Stimulated activated CD8-positive, alpha-beta memory T cell treated with anti-CD3 and anti-CD28 coated beads, Interleukin-12 subunit alpha, Interleukin-12 subunit beta, amount 100 ng/mL, for 24 hours (primary cell): ENCODE measurements at regions not wholly inside any gene's neighbourhood (a gene's known extent, or its start where the extent isn't known, plus 50 kb on each side); places are given as distances from the start of the nearest gene placed in this dataset.

ENCODE experiments used
- DNase-seq: peaks from one replicate; pipeline ENCODE4 v3.0.0-alpha.2; 2020; ENCODE audit errors: extremely low read depth

- DNase-seq, result no peak
These were observed 272.9 kb downstream of the IRS1 start for GRCh38 chr2:226526716-226527115.

- no peak for DNase-seq
These were observed 275.2 kb downstream of the IRS1 start for GRCh38 chr2:226524381-226524843.

- no peak for DNase-seq
These were observed 278.9 kb downstream of the IRS1 start for GRCh38 chr2:226520723-226521122.

GRCh38 chr2:226515344-226516055 lies 284.1 kb downstream of the IRS1 start:
- no peak for DNase-seq

- no peak for DNase-seq
These were observed 284.7 kb downstream of the IRS1 start for GRCh38 chr2:226514895-226515294.

GRCh38 chr2:226511311-226511710 lies 288.3 kb downstream of the IRS1 start:
- DNase-seq, result no peak

GRCh38 chr2:226508683-226509082 lies 290.9 kb downstream of the IRS1 start:
- no peak for DNase-seq

- DNase-seq, result no peak
These were observed 291.6 kb downstream of the IRS1 start for GRCh38 chr2:226508005-226508404.

GRCh38 chr2:226497146-226497909 lies 302.3 kb downstream of the IRS1 start:
- DNase-seq, result no peak

- no peak for DNase-seq
These were observed 303.4 kb downstream of the IRS1 start for GRCh38 chr2:226496273-226496550.

GRCh38 chr2:226495466-226496272 lies 304.0 kb downstream of the IRS1 start:
- no peak for DNase-seq

- DNase-seq, result no peak
These were observed 308.5 kb downstream of the IRS1 start for GRCh38 chr2:226491112-226491511.

- DNase-seq, result no peak
These were observed 309.7 kb downstream of the IRS1 start for GRCh38 chr2:226489775-226490541.

- no peak for DNase-seq
These were observed 311.6 kb downstream of the IRS1 start for GRCh38 chr2:226488034-226488433.

- no peak for DNase-seq
These were observed 312.0 kb downstream of the IRS1 start for GRCh38 chr2:226487573-226487972.

- no peak for DNase-seq
These were observed 315.6 kb downstream of the IRS1 start for GRCh38 chr2:226483745-226484619.

GRCh38 chr2:226483143-226483542 lies 316.5 kb downstream of the IRS1 start:
- DNase-seq, result no peak

- DNase-seq, result no peak
These were observed 321.4 kb downstream of the IRS1 start for GRCh38 chr2:226478109-226478809.

- no peak for DNase-seq
These were observed 322.2 kb downstream of the IRS1 start for GRCh38 chr2:226477221-226478108.
